ENCODE measurements at regions not wholly inside any gene's neighbourhood (a gene's known extent, or its start where the extent isn't known, plus 50 kb on each side); places are given as distances from the start of the nearest gene placed in this dataset.

GRCh38 chr5:174166231-174167079, 120.9 kb downstream of the NSG2 start:
- Histone ChIP-seq H3K4me3 (ENCODE audit: low read depth, low read length, poor library complexity, severe bottlenecking) (no peak overlapping the region), H3K27ac (ENCODE audit: low read depth, low read length, poor library complexity, severe bottlenecking) (no peak overlapping the region), H3K9me2 (ENCODE audit: insufficient read depth, low read length) (no peaks in the 10 kb centered on the region), H3K4me1 (ENCODE audit: insufficient read depth, low read length, poor library complexity, severe bottlenecking) (no peaks in the 10 kb centered on the region), H2AFZ (ENCODE audit: low read length) (no peak overlapping the region), H4K20me1 (ENCODE audit: insufficient read depth, low read length) (no peaks in the 10 kb centered on the region), H3K9me3 (ENCODE audit: low read length) (no peaks in the 10 kb centered on the region), H3K79me2 (ENCODE audit: insufficient read depth, low read depth, low read length) (no peaks in the 10 kb centered on the region), H3K4me2 (ENCODE audit: low read length) (no peak overlapping the region), H3K36me3 (ENCODE audit: insufficient read depth, low read length) (no peaks in the 10 kb centered on the region)
- BruUV-seq (replicated peaks), result no TSS peak
- TF ChIP-seq EZH2phosphoT487 (IDR thresholded peaks at IDR 0.05; ENCODE audit: borderline replicate concordance, low read depth, low read length) (no peak), CTCF (conservative IDR thresholded peaks at IDR 0.05; ENCODE audit: low read length) (no peak)
- ChIA-PET CTCF (ENCODE audit: unreplicated experiment) (no interaction called here), POLR2A (no interaction called here)
- intact Hi-C loops (cut with micrococcal nuclease; ENCODE audit: unreplicated experiment), result no loop called here
- DNase-seq (ENCODE audit: low spot score), result no peak

- Histone ChIP-seq H4K20me1 (ENCODE audit: insufficient read depth, low read length) (no peaks in the 10 kb centered on the region), H3K4me1 (ENCODE audit: insufficient read depth, low read length, poor library complexity, severe bottlenecking) (no peaks in the 10 kb centered on the region), H3K9me2 (ENCODE audit: insufficient read depth, low read length) (no peaks in the 10 kb centered on the region), H3K4me2 (ENCODE audit: low read length) (no peak overlapping the region), H3K27ac (ENCODE audit: low read depth, low read length, poor library complexity, severe bottlenecking) (no peak overlapping the region), H3K79me2 (ENCODE audit: insufficient read depth, low read depth, low read length) (no peaks in the 10 kb centered on the region), H2AFZ (ENCODE audit: low read length) (no peak overlapping the region), H3K36me3 (ENCODE audit: insufficient read depth, low read length) (no peaks in the 10 kb centered on the region), H3K9me3 (ENCODE audit: low read length) (no peaks in the 10 kb centered on the region), H3K4me3 (ENCODE audit: low read depth, low read length, poor library complexity, severe bottlenecking) (no peak overlapping the region)
- POLR2A ChIA-PET, result interaction anchor here (0.6 to 1.0 kb wide), 2 partner anchors 32 to 96 kb away, joined by 3 to 4 read pairs; no protein-coding TSS in a partner anchor
- CTCF ChIA-PET (ENCODE audit: unreplicated experiment), result no interaction called here
- no peak for DNase-seq (ENCODE audit: low spot score)
- TF ChIP-seq EZH2phosphoT487 (IDR thresholded peaks at IDR 0.05; ENCODE audit: borderline replicate concordance, low read depth, low read length), result no peak
- TF ChIP-seq CTCF (conservative IDR thresholded peaks at IDR 0.05; ENCODE audit: low read length), result no peak
- intact Hi-C loops (cut with micrococcal nuclease; ENCODE audit: unreplicated experiment), result no loop called here
- BruUV-seq (replicated peaks), result no TSS peak
Measured at GRCh38 chr5:174167080-174167910, 121.8 kb downstream of the NSG2 start.

All from OCI-LY7 (cell line).